H9 (cell line): ENCODE measurements at regions not wholly inside any gene's neighbourhood (a gene's known extent, or its start where the extent isn't known, plus 50 kb on each side); places are given as distances from the start of the nearest gene placed in this dataset.

Experiments used
- DNase-seq: peaks from one replicate; pipeline ENCODE4 v3.0.0-alpha.2; 2017
- H2AFZ ChIP-seq: one replicate; pipeline ENCODE4 v1.6.1; 2013; ENCODE audit warnings: mild to moderate bottlenecking, low read length, control low read depth, moderate library complexity
- H2AK5ac ChIP-seq: 2 replicates; pipeline ENCODE4 v1.6.1; 2013; ENCODE audit warnings: low read length, control low read depth, mixed read lengths; ENCODE audit not compliant: insufficient read length
- H2BK120ac ChIP-seq: one replicate; pipeline ENCODE4 v1.6.1; 2013; ENCODE audit warnings: low read depth, mild to moderate bottlenecking, low read length, control low read depth, inconsistent platforms; ENCODE audit not compliant: poor library complexity, severe bottlenecking
- H2BK12ac ChIP-seq: 2 replicates; pipeline ENCODE4 v1.6.1; 2013; ENCODE audit warnings: low read length, control low read depth, mixed read lengths, low read depth; ENCODE audit not compliant: insufficient read length
- H2BK15ac ChIP-seq: 2 replicates; pipeline ENCODE4 v1.6.1; 2013; ENCODE audit warnings: low read depth, low read length, control low read depth
- H2BK20ac ChIP-seq: one replicate; pipeline ENCODE4 v1.6.1; 2013; ENCODE audit warnings: low read depth, mild to moderate bottlenecking, low read length, control low read depth, inconsistent platforms; ENCODE audit not compliant: poor library complexity, severe bottlenecking
- H2BK5ac ChIP-seq: 2 replicates; pipeline ENCODE4 v1.6.1; 2013; ENCODE audit warnings: low read length, control low read depth, mixed read lengths; ENCODE audit not compliant: insufficient read length
- H3K14ac ChIP-seq: 2 replicates; pipeline ENCODE4 v1.6.1; 2013; ENCODE audit warnings: low read length, control low read depth; ENCODE audit not compliant: insufficient read depth
- H3K18ac ChIP-seq: 2 replicates; pipeline ENCODE4 v1.6.1; 2013; ENCODE audit warnings: low read depth, mild to moderate bottlenecking, mixed read lengths, low read length, control low read depth; ENCODE audit not compliant: insufficient read length
- H3K23ac ChIP-seq: 2 replicates; pipeline ENCODE4 v1.6.1; 2013; ENCODE audit warnings: low read length, control low read depth, mixed read lengths, low read depth; ENCODE audit not compliant: insufficient read length
- H3K23me2 ChIP-seq: 2 replicates; pipeline ENCODE4 v1.6.1; 2013; ENCODE audit warnings: low read depth, mild to moderate bottlenecking, mixed read lengths, low read length, control low read depth; ENCODE audit not compliant: insufficient read length, poor library complexity, severe bottlenecking
- H3K27ac ChIP-seq: 2 replicates; pipeline ENCODE4 v1.5.1; 2013; ENCODE audit warnings: low read length, control low read depth, mixed read lengths, low read depth; ENCODE audit not compliant: insufficient read length
- H3K27me3 ChIP-seq: 2 replicates; pipeline ENCODE4 v1.6.1; 2013; ENCODE audit warnings: low read length, control low read depth, inconsistent platforms; ENCODE audit not compliant: insufficient read depth
- H3K4ac ChIP-seq: 2 replicates; pipeline ENCODE4 v1.6.1; 2013; ENCODE audit warnings: low read depth, mild to moderate bottlenecking, control low read depth, inconsistent platforms, low read length, moderate library complexity
- H3K4me1 ChIP-seq: 2 replicates; pipeline ENCODE4 v1.6.1; 2013; ENCODE audit warnings: low read length, control low read depth, inconsistent platforms; ENCODE audit not compliant: insufficient read depth
- H3K4me2 ChIP-seq: 2 replicates; pipeline ENCODE4 v1.6.1; 2013; ENCODE audit warnings: low read length, control low read depth, mixed read lengths; ENCODE audit not compliant: insufficient read length, insufficient read depth
- H3K56ac ChIP-seq: 2 replicates; pipeline ENCODE4 v1.6.1; 2013; ENCODE audit warnings: low read depth, mild to moderate bottlenecking, mixed read lengths, low read length, control low read depth; ENCODE audit not compliant: insufficient read length
- H3K79me1 ChIP-seq: 2 replicates; pipeline ENCODE4 v1.6.1; 2013; ENCODE audit warnings: low read depth, mild to moderate bottlenecking, moderate library complexity, low read length, control low read depth, inconsistent platforms; ENCODE audit not compliant: insufficient read depth, poor library complexity, severe bottlenecking
- H3K79me2 ChIP-seq: 2 replicates; pipeline ENCODE4 v1.6.1; 2013; ENCODE audit warnings: low read length, control low read depth, inconsistent platforms; ENCODE audit not compliant: insufficient read depth
- H3K9ac ChIP-seq: 2 replicates; pipeline ENCODE4 v1.6.1; 2013; ENCODE audit warnings: low read length, control low read depth, mixed read lengths; ENCODE audit not compliant: insufficient read length; ENCODE audit errors: extremely low read depth
- H3K9me3 ChIP-seq: one replicate; pipeline ENCODE4 v1.6.1; 2013; ENCODE audit warnings: low read depth, low read length, inconsistent platforms; ENCODE audit not compliant: control insufficient read depth
- H3T11ph ChIP-seq: one replicate; pipeline ENCODE4 v1.6.1; 2013; ENCODE audit warnings: mild to moderate bottlenecking, low read length, control low read depth, inconsistent platforms
- H4K20me1 ChIP-seq: one replicate; pipeline ENCODE4 v1.6.1; 2013; ENCODE audit not compliant: control insufficient read depth, insufficient read length, insufficient read depth
- H4K5ac ChIP-seq: 2 replicates; pipeline ENCODE4 v1.6.1; 2013; ENCODE audit warnings: low read depth, mild to moderate bottlenecking, mixed read lengths, low read length, control low read depth; ENCODE audit not compliant: insufficient read length
- H4K8ac ChIP-seq: replicated peaks from 2 replicates; pipeline ENCODE4 v1.6.1; 2013; ENCODE audit warnings: low read length, control low read depth, mixed read lengths, low read depth; ENCODE audit not compliant: insufficient read length
- H4K91ac ChIP-seq: 2 replicates; pipeline ENCODE4 v1.6.1; 2013; ENCODE audit warnings: low read depth, mild to moderate bottlenecking, moderate library complexity, mixed read lengths, low read length, control low read depth; ENCODE audit not compliant: insufficient read length
- H3K27ac Mint-ChIP-seq, 3 experiments: 2 replicates in 2 of 3; 3 replicates in 1 of 3; pipeline ENCODE4 v1.8.0; 2020 to 2021; ENCODE audit warnings: mixed read lengths in 3 of 3, mild to moderate bottlenecking in 1 of 3, moderate library complexity in 1 of 3
- H3K27me3 Mint-ChIP-seq: 2 replicates; pipeline ENCODE4 v1.8.0; 2021; ENCODE audit warnings: low read depth, mild to moderate bottlenecking, moderate library complexity, mixed read lengths
- H3K36me3 Mint-ChIP-seq, 3 experiments: 2 replicates in 2 of 3; 3 replicates in 1 of 3; pipeline ENCODE4 v1.8.0; 2020 to 2021; ENCODE audit warnings: low read depth in 3 of 3, mixed read lengths in 3 of 3; ENCODE audit not compliant: insufficient read depth in 1 of 3
- H3K4me1 Mint-ChIP-seq, 2 experiments: 2 replicates each; pipeline ENCODE4 v1.8.0; 2020; ENCODE audit warnings: mixed read lengths in 2 of 2
- H3K4me3 Mint-ChIP-seq, 2 experiments: 2 replicates in 1 of 2; 3 replicates in 1 of 2; pipeline ENCODE4 v1.8.0; 2020 to 2021; ENCODE audit warnings: mild to moderate bottlenecking in 2 of 2, mixed read lengths in 2 of 2, moderate library complexity in 1 of 2
- H3K9me3 Mint-ChIP-seq, 2 experiments: 2 replicates in 1 of 2; 3 replicates in 1 of 2; pipeline ENCODE4 v1.8.0; 2020; ENCODE audit warnings: mild to moderate bottlenecking in 2 of 2, mixed read lengths in 2 of 2, moderate library complexity in 1 of 2
- CTCF ChIP-seq: fragments of 200-600 bp; sonication (generic); conservative IDR thresholded peaks from 3 replicates; pipeline ENCODE4 v1.8.0; 2021; ENCODE audit warnings: antibody characterized with exemption, mild to moderate bottlenecking
- WGBS: extraction: QIAGEN DNeasy Blood & Tissue Kit; methylation state at CpG from one replicate; pipeline ENCODE4 v1.1.7; 2013; ENCODE audit warnings: missing lambda C conversion rate, low lambda C conversion rate, mixed read lengths; ENCODE audit not compliant: insufficient read length; ENCODE audit errors: extremely low coverage; 5-methylcytosine and 5-hydroxymethylcytosine counted together

DNA sequence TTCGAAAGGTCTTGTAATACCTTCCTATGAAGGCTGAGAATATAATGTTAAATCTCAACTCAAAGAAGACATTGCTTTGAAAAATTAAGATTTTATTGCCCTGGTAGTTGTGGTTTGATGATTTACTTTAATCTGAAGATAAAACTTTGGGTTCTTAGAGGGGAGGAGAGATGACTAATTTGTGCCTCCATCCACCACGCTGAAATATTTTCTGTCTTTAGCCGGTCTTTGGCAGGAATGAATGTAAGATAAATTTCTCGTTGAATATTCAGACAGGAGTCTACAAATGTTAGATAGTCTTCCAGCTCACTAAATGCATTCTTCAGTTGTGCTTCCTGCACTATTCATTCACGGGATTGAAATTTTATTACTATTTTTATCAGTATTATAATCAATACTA is 844.3 kb upstream of the NR2F2 start:
- no peak overlapping the region for H3K27ac Mint-ChIP-seq
- no CpG with 5 or more reads among the region's 5 CpGs for WGBS

More for the DNA sequence above, 844.3 kb upstream of the NR2F2 start:
- Histone ChIP-seq H2AK5ac (no peak overlapping the region), H3K79me1 (no peaks in the 10 kb centered on the region), H3K79me2 (no peaks in the 10 kb centered on the region), H2BK15ac (no peak overlapping the region), H3K4me1 (no peaks in the 10 kb centered on the region), H3K23ac (no peak overlapping the region), H3K14ac (no peak overlapping the region), H3K18ac (no peak overlapping the region), H3K27ac (no peak overlapping the region), H4K5ac (no peak overlapping the region), H4K20me1 (no peaks in the 10 kb centered on the region), H2BK12ac (no peak overlapping the region), H3T11ph (no peak overlapping the region), H3K27me3 (no peaks in the 10 kb centered on the region), H3K9ac (no peak overlapping the region), H4K8ac (no peak overlapping the region), H3K56ac (no peak overlapping the region), H2BK120ac (no peak overlapping the region), H2BK5ac (no peak overlapping the region), H3K4ac (no peak overlapping the region), H2BK20ac (no peak overlapping the region), H3K23me2 (no peaks in the 10 kb centered on the region), H3K9me3 (no peaks in the 10 kb centered on the region), H2AFZ (no peak overlapping the region), H3K4me2 (no peak overlapping the region), H4K91ac (no peak overlapping the region)
- Mint-ChIP-seq H3K9me3 (peaks cover 2 to 3% of the 10 kb centered on the region in 2 experiments; a peak in 3 of 5 replicates), H3K36me3 (no peaks in the 10 kb centered on the region; a peak in 1 of 7 replicates), H3K27me3 (no peaks in the 10 kb centered on the region), H3K4me3 (no peak overlapping the region), H3K4me1 (no peaks in the 10 kb centered on the region)
- TF ChIP-seq CTCF: no peak
- DNase-seq: no peak
